ENCODE measurements at regions not wholly inside any gene's neighbourhood (a gene's known extent, or its start where the extent isn't known, plus 50 kb on each side); places are given as distances from the start of the nearest gene placed in this dataset.

DNA sequence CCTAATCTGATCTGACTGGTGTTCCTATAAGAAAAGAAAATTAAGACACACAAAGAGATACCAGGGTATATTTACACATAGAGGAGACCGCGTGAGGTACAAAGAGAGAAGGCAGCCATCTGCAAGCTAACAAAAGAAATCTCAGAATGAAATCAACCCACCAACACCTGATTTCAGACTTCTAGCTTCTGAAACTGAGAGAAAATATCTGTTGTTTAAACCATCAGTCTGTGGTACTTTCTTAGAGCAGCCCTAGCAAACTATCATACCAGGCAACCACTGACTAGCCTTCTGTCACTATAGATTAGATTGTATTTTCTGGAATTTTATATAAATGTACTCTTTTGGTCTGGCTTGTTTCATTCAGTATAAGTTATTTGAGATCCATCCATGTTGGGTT lies 779.3 kb upstream of the ACO1 start:
- Histone ChIP-seq H2AFZ (ENCODE audit: low read depth, low read length) (no peak overlapping the region), H3K36me3 (ENCODE audit: control insufficient read depth, insufficient read depth, low read length) (no peaks in the 10 kb centered on the region), H3K27me3 (ENCODE audit: control insufficient read depth in 2 of 2, insufficient read depth in 2 of 2, low read length in 2 of 2) (no peaks in the 10 kb centered on the region), H3K9me1 (ENCODE audit: control insufficient read depth, insufficient read depth, low read length) (no peaks in the 10 kb centered on the region), H3K4me3 (no peak overlapping the region), H3K9me3 (replicated peaks; ENCODE audit: control insufficient read depth, insufficient read depth, low read depth, low read length) (no peaks in the 10 kb centered on the region), H3K4me2 (ENCODE audit: insufficient read depth, low read length) (no peak overlapping the region), H4K20me1 (replicated peaks; ENCODE audit: control insufficient read depth, insufficient read depth, low read length) (no peaks in the 10 kb centered on the region), H3K4me1 (replicated peaks in 1 of 2; ENCODE audit: control insufficient read depth in 2 of 2, insufficient read depth in 2 of 2, low read length in 2 of 2) (no peaks in the 10 kb centered on the region), H3K27ac (ENCODE audit: extremely low read depth, low read depth, low read length) (no peak overlapping the region), H3K79me2 (ENCODE audit: control insufficient read depth, insufficient read depth, low read length) (no peaks in the 10 kb centered on the region), H3K9ac (ENCODE audit: insufficient read depth in 1 of 2, low read depth in 2 of 2, low read length in 2 of 2) (no peak overlapping the region)
- intact Hi-C loops (cut with micrococcal nuclease), result no loop called here
- no peak for DNase-seq (ENCODE audit: extremely low read depth in 1 of 4, low spot score in 3 of 4)
- CTCF ChIA-PET (ENCODE audit: low intra/inter-chr PET ratio), result no interaction called here
- no CpG with 5 or more reads among the region's 2 CpGs for WGBS (ENCODE audit: insufficient coverage, low coverage, missing lambda C conversion rate)
- BruUV-seq (replicated peaks), result no TSS peak
- ATAC-seq, result no peak
- FAIRE-seq, result no peak
- TF ChIP-seq ELF2 (CRISPR knock-in tag; IDR thresholded peaks at IDR 0.05) (no peak), ZNF75A (CRISPR knock-in tag; IDR thresholded peaks at IDR 0.05) (no peak)
- POLR2A ChIA-PET, result no interaction called here
- in situ Hi-C loops (cut with MboI), result no loop called here

DNA sequence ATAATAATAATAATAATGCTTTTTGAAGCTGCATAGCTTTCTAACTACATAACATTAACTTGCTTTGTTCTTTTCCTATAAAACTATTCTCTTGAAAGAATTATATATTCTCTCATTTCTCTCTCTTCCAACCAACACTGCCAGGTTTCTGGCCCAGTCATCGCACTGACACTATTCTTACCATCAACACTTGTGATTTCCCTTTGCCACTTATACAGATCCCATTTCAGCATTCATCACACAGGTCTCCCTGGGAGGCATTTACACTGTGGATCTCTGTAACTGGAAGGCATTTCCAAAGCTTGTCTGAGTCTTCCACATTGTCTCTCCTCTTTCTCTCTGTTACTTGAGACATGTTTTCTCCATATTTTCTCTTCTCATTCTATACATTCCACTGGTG lies 777.8 kb upstream of the ACO1 start:
- in situ Hi-C loops (cut with MboI), result no loop called here
- H3K9ac ChIP-seq (ENCODE audit: insufficient read depth in 1 of 2, low read depth in 2 of 2, low read length in 2 of 2), result no peak overlapping the region
- no peak for DNase-seq (ENCODE audit: extremely low read depth in 1 of 4, low spot score in 3 of 4)
- no peaks in the 10 kb centered on the region for H3K9me1 ChIP-seq (ENCODE audit: control insufficient read depth, insufficient read depth, low read length)
- FAIRE-seq, result no peak
- H3K27me3 ChIP-seq (ENCODE audit: control insufficient read depth in 2 of 2, insufficient read depth in 2 of 2, low read length in 2 of 2), result no peaks in the 10 kb centered on the region
- no peak for ATAC-seq
- H3K79me2 ChIP-seq (ENCODE audit: control insufficient read depth, insufficient read depth, low read length), result no peaks in the 10 kb centered on the region
- CTCF ChIA-PET (ENCODE audit: low intra/inter-chr PET ratio), result no interaction called here
- H3K27ac ChIP-seq (ENCODE audit: extremely low read depth, low read depth, low read length), result no peak overlapping the region
- H3K4me3 ChIP-seq, result no peak overlapping the region
- H2AFZ ChIP-seq (ENCODE audit: low read depth, low read length), result no peak overlapping the region
- no peaks in the 10 kb centered on the region for H3K4me1 ChIP-seq (replicated peaks in 1 of 2; ENCODE audit: control insufficient read depth in 2 of 2, insufficient read depth in 2 of 2, low read length in 2 of 2)
- no CpG with 5 or more reads among the region's 1 CpG for WGBS (ENCODE audit: insufficient coverage, low coverage, missing lambda C conversion rate)
- POLR2A ChIA-PET, result no interaction called here
- TF ChIP-seq SP2 (IDR thresholded peaks at IDR 0.05; ENCODE audit: extremely low read depth, low read depth, low read length, poor library complexity, severe bottlenecking) (no peak), NR2F6 (CRISPR knock-in tag; IDR thresholded peaks at IDR 0.05) (no peak), KAT7 (CRISPR knock-in tag; IDR thresholded peaks at IDR 0.05; ENCODE audit: borderline replicate concordance) (no peak), CEBPZ (IDR thresholded peaks at IDR 0.05; ENCODE audit: borderline replicate concordance, low read depth, low read length) (no peak), NRF1 (conservative IDR thresholded peaks at IDR 0.05 in 1 of 2, IDR thresholded peaks at IDR 0.05 in 1 of 2) (no peak), ZHX1 (conservative IDR thresholded peaks at IDR 0.05; ENCODE audit: low read length) (no peak), HOMEZ (CRISPR knock-in tag; IDR thresholded peaks at IDR 0.05) (no peak)
- H3K36me3 ChIP-seq (ENCODE audit: control insufficient read depth, insufficient read depth, low read length), result no peaks in the 10 kb centered on the region
- no peaks in the 10 kb centered on the region for H4K20me1 ChIP-seq (replicated peaks; ENCODE audit: control insufficient read depth, insufficient read depth, low read length)
- H3K4me2 ChIP-seq (ENCODE audit: insufficient read depth, low read length), result no peak overlapping the region
- H3K9me3 ChIP-seq (replicated peaks; ENCODE audit: control insufficient read depth, insufficient read depth, low read depth, low read length), result no peaks in the 10 kb centered on the region
- intact Hi-C loops (cut with micrococcal nuclease), result no loop called here
- no TSS peak for BruUV-seq (replicated peaks)

All from K562 (cell line).